OCI-LY1 (cell line): ENCODE measurements at regions not wholly inside any gene's neighbourhood (a gene's known extent, or its start where the extent isn't known, plus 50 kb on each side); places are given as distances from the start of the nearest gene placed in this dataset.

ENCODE experiments used
- H2AFZ ChIP-seq: fragments of 200-600 bp; sonication (generic), shearing (Covaris generic); 2 replicates; pipeline ENCODE4 v1.6.0; 2014; ENCODE audit warnings: antibody characterized with exemption, mild to moderate bottlenecking, low read length
- H3F3A ChIP-seq: fragments of 200-600 bp; sonication (generic), shearing (Covaris generic); 2 replicates; pipeline ENCODE4 v1.6.0; 2014; ENCODE audit warnings: mild to moderate bottlenecking, antibody characterized with exemption, low read length, moderate library complexity; ENCODE audit not compliant: insufficient read depth
- H3K27ac ChIP-seq: fragments of 200-600 bp; sonication (generic); 2 replicates; pipeline ENCODE4 v1.5.1; 2014; ENCODE audit warnings: low read length, mixed run types, mild to moderate bottlenecking, low read depth; ENCODE audit not compliant: poor library complexity, severe bottlenecking
- H3K27me3 ChIP-seq: fragments of 200-600 bp; sonication (generic); 2 replicates; pipeline ENCODE4 v1.6.0; 2014; ENCODE audit warnings: antibody characterized with exemption, mild to moderate bottlenecking, low read length, moderate library complexity; ENCODE audit not compliant: insufficient read depth
- H3K36me3 ChIP-seq: fragments of 200-600 bp; sonication (generic); 2 replicates; pipeline ENCODE4 v1.6.1; 2014; ENCODE audit warnings: mild to moderate bottlenecking, antibody characterized with exemption, low read length, moderate library complexity, mixed read lengths; ENCODE audit not compliant: insufficient read depth
- H3K4me1 ChIP-seq: fragments of 200-600 bp; sonication (generic); 2 replicates; pipeline ENCODE4 v1.5.1; 2014; ENCODE audit warnings: mild to moderate bottlenecking, low read length, moderate library complexity; ENCODE audit not compliant: insufficient read depth, severe bottlenecking
- H3K4me2 ChIP-seq: fragments of 200-600 bp; sonication (generic), shearing (Covaris generic); 2 replicates; pipeline ENCODE4 v1.6.1; 2014; ENCODE audit warnings: low read length
- H3K4me3 ChIP-seq: fragments of 200-600 bp; sonication (generic); 2 replicates; pipeline ENCODE4 v1.5.1; 2014; ENCODE audit warnings: low read length, low read depth, mild to moderate bottlenecking, mixed read lengths; ENCODE audit not compliant: poor library complexity, severe bottlenecking
- H3K79me2 ChIP-seq: fragments of 200-600 bp; shearing (Covaris generic); 2 replicates; pipeline ENCODE4 v1.6.1; 2016; ENCODE audit warnings: mixed run types, low read length, mixed read lengths; ENCODE audit not compliant: insufficient read depth
- H3K9ac ChIP-seq: fragments of 200-600 bp; sonication (generic), shearing (Covaris generic); 2 replicates; pipeline ENCODE4 v1.6.1; 2014; ENCODE audit warnings: mild to moderate bottlenecking, low read length, mixed read lengths
- H3K9me2 ChIP-seq: fragments of 200-600 bp; sonication (generic), shearing (Covaris generic); 2 replicates; pipeline ENCODE4 v1.6.1; 2014; ENCODE audit warnings: low read depth, mild to moderate bottlenecking, low read length, mixed read lengths
- H3K9me3 ChIP-seq: fragments of 200-600 bp; shearing (Covaris generic); 2 replicates; pipeline ENCODE4 v1.6.1; 2014; ENCODE audit warnings: low read length, mixed read lengths
- H4K20me1 ChIP-seq: fragments of 200-600 bp; sonication (generic), shearing (Covaris generic); 2 replicates; pipeline ENCODE4 v1.6.0; 2016; ENCODE audit warnings: mild to moderate bottlenecking, low read length; ENCODE audit not compliant: insufficient read depth
- CTCF ChIP-seq: fragments of 200-600 bp; sonication (generic), shearing (Covaris generic); IDR thresholded peaks from 2 replicates; pipeline ENCODE4 v1.5.1; 2017; ENCODE audit warnings: mild to moderate bottlenecking, antibody characterized with exemption, low read length, moderate library complexity, mixed read lengths
- EZH2 ChIP-seq: fragments of 200-600 bp; sonication (generic), shearing (Covaris generic); IDR thresholded peaks from 2 replicates; pipeline ENCODE4 v1.8.0; 2017; ENCODE audit warnings: borderline replicate concordance, mixed run types, mild to moderate bottlenecking, antibody characterized with exemption, low read length, moderate library complexity, mixed read lengths

GRCh38 chr13:60754211-60755090 is 357.4 kb downstream of the TDRD3 start:
- Histone ChIP-seq H3K4me3 (no peak overlapping the region), H3K27me3 (no peaks in the 10 kb centered on the region), H4K20me1 (no peaks in the 10 kb centered on the region), H3K9ac (no peak overlapping the region), H2AFZ (no peak overlapping the region), H3K36me3 (no peaks in the 10 kb centered on the region), H3F3A (no peaks in the 10 kb centered on the region), H3K4me1 (no peaks in the 10 kb centered on the region), H3K27ac (no peak overlapping the region), H3K9me3 (no peaks in the 10 kb centered on the region), H3K9me2 (no peaks in the 10 kb centered on the region), H3K4me2 (no peak overlapping the region), H3K79me2 (no peaks in the 10 kb centered on the region)
- no peak for TF ChIP-seq CTCF
- TF ChIP-seq EZH2 = no peak

GRCh38 chr13:60753641-60754040 is 356.6 kb downstream of the TDRD3 start:
- Histone ChIP-seq H3K4me3 (no peak overlapping the region), H3K36me3 (no peaks in the 10 kb centered on the region), H3K4me2 (no peak overlapping the region), H3F3A (no peaks in the 10 kb centered on the region), H2AFZ (no peak overlapping the region), H3K27me3 (no peaks in the 10 kb centered on the region), H3K4me1 (no peaks in the 10 kb centered on the region), H3K9me3 (no peaks in the 10 kb centered on the region), H3K79me2 (no peaks in the 10 kb centered on the region), H3K9ac (no peak overlapping the region), H3K27ac (no peak overlapping the region), H3K9me2 (no peaks in the 10 kb centered on the region), H4K20me1 (no peaks in the 10 kb centered on the region)
- no peak for TF ChIP-seq CTCF
- no peak for TF ChIP-seq EZH2

GRCh38 chr13:60745343-60745742 is 348.3 kb downstream of the TDRD3 start:
- Histone ChIP-seq H4K20me1 (no peaks in the 10 kb centered on the region), H3K4me1 (no peaks in the 10 kb centered on the region), H3F3A (no peaks in the 10 kb centered on the region), H2AFZ (no peak overlapping the region), H3K9me3 (no peaks in the 10 kb centered on the region), H3K79me2 (no peaks in the 10 kb centered on the region), H3K27me3 (no peaks in the 10 kb centered on the region), H3K9ac (no peak overlapping the region), H3K4me3 (no peak overlapping the region), H3K9me2 (no peaks in the 10 kb centered on the region), H3K36me3 (no peaks in the 10 kb centered on the region), H3K4me2 (no peak overlapping the region), H3K27ac (no peak overlapping the region)
- no peak for TF ChIP-seq CTCF
- TF ChIP-seq EZH2 = no peak
